NT2/D1 (cell line): ENCODE measurements at regions not wholly inside any gene's neighbourhood (a gene's known extent, or its start where the extent isn't known, plus 50 kb on each side); places are given as distances from the start of the nearest gene placed in this dataset.
"Not testable (repeated sequence)": the region's sequence is repeated elsewhere in the genome, so short reads cannot be mapped to it uniquely, and the experiment has no call there.

Source experiments
- DNase-seq: peaks from one replicate; pipeline ENCODE4 v3.0.0-alpha.2; 2011; ENCODE audit warnings: low read depth, low spot score
- H3K27me3 ChIP-seq: 2 replicates; pipeline ENCODE4 v1.6.0; 2011; ENCODE audit warnings: mild to moderate bottlenecking; ENCODE audit not compliant: insufficient read length, insufficient read depth
- H3K36me3 ChIP-seq: 2 replicates; pipeline ENCODE4 v1.6.1; 2011; ENCODE audit warnings: mild to moderate bottlenecking, low read length, mixed read lengths; ENCODE audit not compliant: insufficient read depth, insufficient read length
- H3K4me1 ChIP-seq: 2 replicates; pipeline ENCODE4 v1.5.1; 2011; ENCODE audit not compliant: insufficient read depth, insufficient read length
- H3K4me3 ChIP-seq: 2 replicates; pipeline ENCODE4 v1.5.1; 2011; ENCODE audit warnings: low read depth; ENCODE audit not compliant: insufficient read length
- H3K9ac ChIP-seq: 2 replicates; pipeline ENCODE4 v1.6.0; 2011; ENCODE audit warnings: low read depth; ENCODE audit not compliant: insufficient read length
- H3K9me3 ChIP-seq: 2 replicates; pipeline ENCODE4 v1.5.1; 2011; ENCODE audit warnings: mild to moderate bottlenecking, low read length; ENCODE audit not compliant: insufficient read depth
- SUZ12 ChIP-seq: IDR thresholded peaks from 2 replicates; pipeline ENCODE4 v1.6.1; 2011; ENCODE audit not compliant: insufficient read length, insufficient read depth; ENCODE audit errors: extremely low read depth
- YY1 ChIP-seq: IDR thresholded peaks from 2 replicates; pipeline ENCODE4 v1.6.1; 2011; ENCODE audit not compliant: insufficient read length, insufficient read depth
- ZNF274 ChIP-seq: IDR thresholded peaks from 2 replicates; pipeline ENCODE4 v1.6.1; 2011; ENCODE audit warnings: mild to moderate bottlenecking, low read depth, low read length

GRCh38 chr22:49396817-49397216 is 430.9 kb downstream of the BRD1 start:
- Histone ChIP-seq H3K9me3 (peaks cover 4% of the 10 kb centered on the region; the same call in 1 of the 2 replicates), H3K4me1 (no peaks in the 10 kb centered on the region), H3K27me3 (no peaks in the 10 kb centered on the region), H3K4me3 (no peak overlapping the region), H3K9ac (no peak overlapping the region), H3K36me3 (no peaks in the 10 kb centered on the region)
- TF ChIP-seq SUZ12 (no peak), YY1 (no peak), ZNF274 (no peak)
- no peak for DNase-seq

GRCh38 chr22:49395617-49396016 is 432.1 kb downstream of the BRD1 start:
- Histone ChIP-seq H3K4me3 (no peak overlapping the region), H3K4me1 (no peaks in the 10 kb centered on the region), H3K9me3 (peaks cover 4% of the 10 kb centered on the region; the same call in 1 of the 2 replicates), H3K27me3 (no peaks in the 10 kb centered on the region), H3K36me3 (no peaks in the 10 kb centered on the region), H3K9ac (no peak overlapping the region)
- DNase-seq: no peak
- no peak for TF ChIP-seq YY1
- no peak for TF ChIP-seq SUZ12
- no peak for TF ChIP-seq ZNF274

GRCh38 chr22:49395062-49395461 is 432.6 kb downstream of the BRD1 start:
- H3K4me1 ChIP-seq, H3K9ac ChIP-seq, DNase-seq, H3K27me3 ChIP-seq, H3K36me3 ChIP-seq, H3K9me3 ChIP-seq, H3K4me3 ChIP-seq: not testable (repeated sequence)

- no peak for TF ChIP-seq ZNF274
- no peak for TF ChIP-seq SUZ12
- no peak for TF ChIP-seq YY1
- Histone ChIP-seq H3K27me3 (no peaks in the 10 kb centered on the region), H3K36me3 (no peaks in the 10 kb centered on the region), H3K4me1 (no peaks in the 10 kb centered on the region), H3K9me3 (peaks cover 4% of the 10 kb centered on the region; the same call in 1 of the 2 replicates), H3K9ac (no peak overlapping the region), H3K4me3 (no peak overlapping the region)
- no peak for DNase-seq
Measured at GRCh38 chr22:49394116-49394785, 433.4 kb downstream of the BRD1 start.

GRCh38 chr22:49393526-49393925 is 434.1 kb downstream of the BRD1 start:
- H3K9me3 ChIP-seq: peaks cover 4% of the 10 kb centered on the region; the same call in 1 of the 2 replicates
- DNase-seq: no peak
- no peak overlapping the region for H3K9ac ChIP-seq
- H3K36me3 ChIP-seq: no peaks in the 10 kb centered on the region
- no peaks in the 10 kb centered on the region for H3K27me3 ChIP-seq
- no peak for TF ChIP-seq SUZ12
- no peak for TF ChIP-seq YY1
- no peak for TF ChIP-seq ZNF274
- no peaks in the 10 kb centered on the region for H3K4me1 ChIP-seq
- H3K4me3 ChIP-seq: no peak overlapping the region

GRCh38 chr22:49392841-49393510 is 434.7 kb downstream of the BRD1 start:
- Histone ChIP-seq H3K4me3 (no peak overlapping the region), H3K27me3 (no peaks in the 10 kb centered on the region)
- no peak for DNase-seq

GRCh38 chr22:49392247-49392646 is 435.4 kb downstream of the BRD1 start:
- Histone ChIP-seq H3K9ac (no peak overlapping the region), H3K4me1 (no peaks in the 10 kb centered on the region), H3K27me3 (no peaks in the 10 kb centered on the region), H3K36me3 (no peaks in the 10 kb centered on the region), H3K4me3 (no peak overlapping the region), H3K9me3 (peaks cover 4% of the 10 kb centered on the region; the same call in 1 of the 2 replicates)
- DNase-seq: no peak
- TF ChIP-seq YY1 (no peak), ZNF274 (no peak), SUZ12 (no peak)

More at GRCh38 chr22:49392841-49393510, 434.7 kb downstream of the BRD1 start:
- TF ChIP-seq YY1 (no peak), SUZ12 (no peak), ZNF274 (no peak)
- no peak overlapping the region for H3K9ac ChIP-seq
- peaks cover 4% of the 10 kb centered on the region; the same call in 1 of the 2 replicates for H3K9me3 ChIP-seq
- no peaks in the 10 kb centered on the region for H3K4me1 ChIP-seq
- H3K36me3 ChIP-seq: no peaks in the 10 kb centered on the region
